Activated T-helper 1 cell treated with anti-CD3 and anti-CD28 coated beads, Interleukin-2, amount 50 U/mL, for 16 hours (primary cell): ENCODE measurements at regions not wholly inside any gene's neighbourhood (a gene's known extent, or its start where the extent isn't known, plus 50 kb on each side); places are given as distances from the start of the nearest gene placed in this dataset.
A peak's percentile ranks its signal among the peaks of the same experiment; 100 is the strongest.

Source experiments
- DNase-seq, 2 donors: peaks; one replicate each; pipeline ENCODE4 v3.0.0-alpha.2; 2020; ENCODE audit warnings: low read depth in 1 of 2, low spot score in 1 of 2

- DNase-seq: no peak
These were observed 540.5 kb downstream of the VRK1 start for GRCh38 chr14:97337670-97338069.

- DNase-seq: no peak
These were observed 547.5 kb downstream of the VRK1 start for GRCh38 chr14:97344666-97345065.

GRCh38 chr14:97346675-97347074 is 549.5 kb downstream of the VRK1 start:
- no peak for DNase-seq

GRCh38 chr14:97349463-97349862 is 552.3 kb downstream of the VRK1 start:
- DNase-seq: no peak

- DNase-seq: no peak
These were observed 552.8 kb downstream of the VRK1 start for GRCh38 chr14:97349946-97350345.

GRCh38 chr14:97350415-97350814 is 553.2 kb downstream of the VRK1 start:
- DNase-seq: no peak

- no peak for DNase-seq
These were observed 553.9 kb downstream of the VRK1 start for GRCh38 chr14:97350894-97351731.

- no peak for DNase-seq
These were observed 555.9 kb downstream of the VRK1 start for GRCh38 chr14:97353102-97353501.

GRCh38 chr14:97354119-97354722 is 557.0 kb downstream of the VRK1 start:
- no peak for DNase-seq

- no peak for DNase-seq
These were observed 562.2 kb downstream of the VRK1 start for GRCh38 chr14:97359341-97359740.

- no peak for DNase-seq
These were observed 564.0 kb downstream of the VRK1 start for GRCh38 chr14:97361181-97361580.

GRCh38 chr14:97361958-97362357 is 564.8 kb downstream of the VRK1 start:
- no peak for DNase-seq

- DNase-seq: no peak
These were observed 569.2 kb downstream of the VRK1 start for GRCh38 chr14:97366400-97366799.

- DNase-seq: no peak
These were observed 570.1 kb downstream of the VRK1 start for GRCh38 chr14:97367278-97367677.

- no peak for DNase-seq
These were observed 570.9 kb downstream of the VRK1 start for GRCh38 chr14:97368049-97368448.

GRCh38 chr14:97368900-97369564 is 571.9 kb downstream of the VRK1 start:
- no peak for DNase-seq

GRCh38 chr14:97369901-97370300 is 572.7 kb downstream of the VRK1 start:
- DNase-seq: no peak

- DNase-seq: no peak
These were observed 579.1 kb downstream of the VRK1 start for GRCh38 chr14:97376310-97376709.

- DNase-seq: no peak
These were observed 580.4 kb downstream of the VRK1 start for GRCh38 chr14:97377550-97377949.

- DNase-seq: no peak
These were observed 581.9 kb downstream of the VRK1 start for GRCh38 chr14:97379091-97379531.

GRCh38 chr14:97380539-97380941 is 583.4 kb downstream of the VRK1 start:
- peak in 1 of 2 donors; percentile 56 for DNase-seq

- DNase-seq: no peak
These were observed 584.1 kb downstream of the VRK1 start for GRCh38 chr14:97381309-97381708.
